HUES48 (cell line): ENCODE measurements at regions not wholly inside any gene's neighbourhood (a gene's known extent, or its start where the extent isn't known, plus 50 kb on each side); places are given as distances from the start of the nearest gene placed in this dataset.

Experiments
- H3K27ac ChIP-seq: one replicate; pipeline ENCODE4 v1.7.0; 2013; ENCODE audit warnings: low read depth, low read length, inconsistent platforms
- H3K27me3 ChIP-seq: 2 replicates; pipeline ENCODE4 v1.6.1; 2013; ENCODE audit warnings: mild to moderate bottlenecking, low read length; ENCODE audit not compliant: control insufficient read depth, insufficient read depth
- H3K36me3 ChIP-seq: 2 replicates; pipeline ENCODE4 v1.6.1; 2013; ENCODE audit warnings: low read length; ENCODE audit not compliant: control insufficient read depth, insufficient read depth
- H3K4me1 ChIP-seq: 2 replicates; pipeline ENCODE4 v1.6.1; 2013; ENCODE audit warnings: mild to moderate bottlenecking, low read length; ENCODE audit not compliant: control insufficient read depth, insufficient read depth
- H3K4me3 ChIP-seq: 2 replicates; pipeline ENCODE4 v1.5.1; 2013; ENCODE audit warnings: mild to moderate bottlenecking, low read depth, low read length
- H3K9ac ChIP-seq: 2 replicates; pipeline ENCODE4 v1.6.1; 2013; ENCODE audit warnings: mild to moderate bottlenecking, low read depth, low read length, moderate library complexity
- H3K9me3 ChIP-seq: 2 replicates; pipeline ENCODE4 v1.6.1; 2013; ENCODE audit warnings: low read length; ENCODE audit not compliant: control insufficient read depth, insufficient read depth

DNA sequence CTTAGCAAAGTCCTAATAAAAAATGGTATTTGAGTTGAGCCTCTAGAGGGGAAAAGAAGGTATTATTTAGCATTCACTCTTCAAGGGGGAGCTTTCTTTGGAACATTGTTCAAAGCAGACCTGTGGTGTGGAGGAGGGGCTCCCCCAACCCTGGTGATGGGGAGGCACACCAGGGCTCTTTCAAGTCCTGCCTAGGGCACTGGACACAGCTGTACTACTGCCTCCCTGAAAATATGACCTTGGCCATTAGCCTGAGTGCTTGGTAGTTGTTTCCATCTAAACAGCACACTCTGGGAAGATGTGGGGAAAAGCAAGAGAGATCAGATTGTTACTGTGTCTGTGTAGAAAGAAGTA lies 215.1 kb upstream of the CNR1 start:
- H3K9me3 ChIP-seq, result no peaks in the 10 kb centered on the region
- H3K36me3 ChIP-seq, result no peaks in the 10 kb centered on the region
- peak overlapping the region; percentile 22; the same call in 1 of the 2 replicates for H3K9ac ChIP-seq
- H3K27me3 ChIP-seq, result no peaks in the 10 kb centered on the region
- H3K4me1 ChIP-seq, result peaks cover 38% of the 10 kb centered on the region
- no peak overlapping the region for H3K4me3 ChIP-seq
- H3K27ac ChIP-seq, result peak overlapping the region; percentile 50

DNA sequence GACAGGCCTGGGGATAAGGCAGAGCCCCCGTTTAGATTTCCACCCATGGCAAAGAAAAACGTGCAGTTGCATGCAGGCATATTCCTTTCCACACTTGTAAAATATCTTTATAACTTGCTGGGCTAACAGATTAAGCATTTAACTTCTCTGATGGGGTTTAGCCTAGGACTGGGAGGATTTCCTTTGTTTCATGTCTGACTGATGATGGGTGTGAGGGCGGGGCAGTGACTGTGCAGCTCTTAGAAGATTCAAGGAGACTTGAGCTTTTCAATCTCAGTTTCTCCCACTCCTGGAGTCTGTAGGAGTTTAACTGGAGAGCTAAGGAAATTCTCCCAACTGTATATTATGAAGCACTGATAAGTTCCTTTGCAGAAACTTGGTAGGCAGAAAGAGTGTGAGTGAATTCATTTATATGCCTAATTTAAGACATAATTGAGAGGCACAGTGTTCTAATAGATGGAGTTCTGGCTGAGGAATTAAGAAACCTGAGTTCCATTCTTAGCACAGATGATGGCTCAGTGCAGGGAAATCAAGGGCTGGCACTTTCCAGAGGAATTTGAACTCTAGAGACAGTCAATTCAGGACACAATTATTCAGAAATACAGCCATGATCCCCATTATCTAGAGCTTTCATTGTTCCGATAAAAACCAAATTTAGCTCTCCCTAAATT lies 214.6 kb upstream of the CNR1 start:
- Histone ChIP-seq H3K27ac (no peak overlapping the region), H3K27me3 (no peaks in the 10 kb centered on the region), H3K36me3 (no peaks in the 10 kb centered on the region), H3K4me3 (no peak overlapping the region), H3K9me3 (no peaks in the 10 kb centered on the region), H3K9ac (no peak overlapping the region), H3K4me1 (peaks cover 38% of the 10 kb centered on the region)

DNA sequence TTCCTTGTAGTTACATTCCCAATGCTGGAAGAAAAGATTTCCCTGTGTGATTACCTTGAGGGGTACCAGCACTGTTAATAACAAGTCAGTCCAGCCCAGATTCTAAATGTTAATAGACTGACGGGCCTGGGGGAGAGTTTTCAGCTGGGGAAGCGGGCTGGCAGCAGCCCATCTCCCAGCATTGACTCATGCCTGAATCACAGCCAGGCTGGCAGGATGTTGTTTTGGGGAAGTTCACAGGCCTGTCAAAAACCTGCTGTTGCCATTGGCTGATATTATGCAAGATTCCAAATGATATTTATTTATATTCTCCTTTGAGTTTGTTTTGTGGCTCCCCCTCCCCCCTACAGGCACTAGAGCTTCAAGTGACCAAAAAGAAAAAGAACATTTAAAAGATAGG lies 213.9 kb upstream of the CNR1 start:
- Histone ChIP-seq H3K9ac (no peak overlapping the region), H3K27me3 (no peaks in the 10 kb centered on the region), H3K27ac (no peak overlapping the region), H3K9me3 (no peaks in the 10 kb centered on the region), H3K36me3 (no peaks in the 10 kb centered on the region), H3K4me3 (no peak overlapping the region), H3K4me1 (peaks cover 38% of the 10 kb centered on the region)

DNA sequence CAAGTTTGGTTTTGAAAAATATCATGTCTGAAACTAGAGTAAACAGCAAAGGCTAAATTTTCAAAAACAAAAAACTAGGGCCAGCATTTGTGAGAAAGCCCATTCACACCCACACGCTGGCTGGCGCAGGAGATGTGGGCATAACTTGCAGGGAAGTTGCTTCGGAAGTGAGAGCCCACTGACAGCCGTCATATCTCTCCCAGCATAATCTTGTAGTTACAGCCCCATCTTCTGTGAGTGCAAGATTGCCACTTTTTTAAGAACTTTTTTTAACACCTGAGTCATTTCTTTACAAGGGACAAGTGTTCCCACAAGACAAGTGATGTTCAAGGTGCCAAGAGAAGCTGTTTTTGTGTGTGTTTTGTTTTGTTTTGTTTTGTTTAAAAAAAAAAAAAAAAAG lies 212.5 kb upstream of the CNR1 start:
- Histone ChIP-seq H3K36me3 (no peaks in the 10 kb centered on the region), H3K27me3 (no peaks in the 10 kb centered on the region), H3K9me3 (no peaks in the 10 kb centered on the region), H3K4me3 (no peak overlapping the region), H3K4me1 (peaks cover 38% of the 10 kb centered on the region), H3K9ac (no peak overlapping the region), H3K27ac (no peak overlapping the region)

DNA sequence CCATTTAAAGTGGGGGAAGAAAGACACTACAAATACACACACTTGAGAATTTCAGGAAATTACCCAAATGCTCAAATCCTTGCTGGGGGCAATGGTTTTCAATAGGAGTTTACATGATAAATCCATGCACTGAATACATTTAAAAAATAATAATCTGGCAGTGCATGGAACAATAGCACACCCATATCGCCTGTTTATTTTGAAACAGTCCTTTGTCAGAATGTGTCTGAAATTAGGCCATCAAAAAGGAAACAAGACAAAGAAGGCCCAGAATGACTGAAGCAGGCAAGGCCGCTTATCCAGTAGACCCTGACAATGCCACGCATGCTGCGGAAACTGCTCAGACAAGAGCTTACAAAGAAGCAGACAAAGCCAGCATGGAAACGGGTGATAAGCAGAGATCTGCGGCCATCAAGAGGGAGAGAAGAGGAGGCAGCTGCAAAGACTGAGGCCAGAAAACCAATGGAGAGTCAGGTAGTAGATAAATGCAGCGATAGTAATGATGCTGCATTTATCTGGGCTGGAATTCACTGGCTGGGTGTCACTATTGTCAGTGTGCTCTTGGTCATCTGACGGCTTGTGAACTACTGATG lies 211.9 kb upstream of the CNR1 start:
- H3K4me3 ChIP-seq, result no peak overlapping the region
- no peaks in the 10 kb centered on the region for H3K27me3 ChIP-seq
- H3K36me3 ChIP-seq, result no peaks in the 10 kb centered on the region
- H3K4me1 ChIP-seq, result peaks cover 36% of the 10 kb centered on the region
- no peaks in the 10 kb centered on the region for H3K9me3 ChIP-seq
- no peak overlapping the region for H3K27ac ChIP-seq
- H3K9ac ChIP-seq, result no peak overlapping the region

DNA sequence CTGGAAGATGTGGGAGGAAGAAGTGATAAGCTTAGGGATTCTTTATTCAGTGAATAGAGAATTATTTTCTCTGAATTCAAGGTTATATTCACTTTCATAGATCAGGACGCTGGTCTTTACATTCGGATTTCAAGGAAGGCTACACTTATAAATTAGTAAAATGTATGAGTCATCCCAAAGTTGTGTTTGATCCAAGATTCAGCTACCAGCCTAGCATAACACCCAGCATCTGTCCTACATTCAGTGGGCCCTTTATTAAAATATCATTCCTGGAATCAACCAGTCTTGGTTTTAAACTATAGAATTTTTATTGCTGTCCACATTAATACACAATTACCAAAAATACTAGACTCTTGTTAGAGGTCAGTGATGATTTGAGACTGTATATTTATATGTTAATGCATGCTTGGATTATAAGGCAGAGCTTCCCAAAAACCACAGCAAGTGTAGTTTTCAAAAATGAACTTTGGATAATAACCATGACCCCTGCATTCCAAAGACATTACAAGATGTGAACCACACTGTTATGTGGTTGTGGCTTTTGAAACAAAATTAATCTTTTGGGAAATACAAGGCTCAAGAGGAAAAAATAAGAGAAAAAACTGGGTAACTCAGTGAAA lies 210.7 kb upstream of the CNR1 start:
- no peak overlapping the region for H3K9ac ChIP-seq
- H3K4me3 ChIP-seq, result no peak overlapping the region
- peaks cover 28% of the 10 kb centered on the region for H3K4me1 ChIP-seq
- no peak overlapping the region for H3K27ac ChIP-seq
- no peaks in the 10 kb centered on the region for H3K36me3 ChIP-seq
- H3K9me3 ChIP-seq, result no peaks in the 10 kb centered on the region
- H3K27me3 ChIP-seq, result no peaks in the 10 kb centered on the region

DNA sequence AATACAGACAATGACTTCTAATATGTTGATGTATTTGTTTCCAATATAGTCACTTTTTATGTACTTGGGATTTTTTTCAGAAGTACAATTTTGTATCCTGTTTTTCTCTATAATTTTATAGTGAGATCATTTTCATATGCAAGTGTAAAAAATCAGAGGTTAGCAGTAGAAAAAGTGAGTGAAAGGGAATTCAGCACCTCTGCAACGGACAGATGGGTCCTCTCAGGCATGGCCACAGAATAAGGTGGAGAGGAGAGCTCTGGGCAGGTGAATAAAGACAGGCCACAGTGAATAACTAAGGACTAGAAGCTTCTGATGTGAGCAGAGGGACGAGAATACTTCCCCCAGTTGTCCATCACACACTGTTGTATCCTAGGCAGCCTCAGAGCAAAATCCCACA lies 210.1 kb upstream of the CNR1 start:
- no peaks in the 10 kb centered on the region for H3K9me3 ChIP-seq
- no peaks in the 10 kb centered on the region for H3K27me3 ChIP-seq
- no peak overlapping the region for H3K27ac ChIP-seq
- H3K4me1 ChIP-seq, result peaks cover 26% of the 10 kb centered on the region
- H3K9ac ChIP-seq, result no peak overlapping the region
- no peaks in the 10 kb centered on the region for H3K36me3 ChIP-seq
- no peak overlapping the region for H3K4me3 ChIP-seq

DNA sequence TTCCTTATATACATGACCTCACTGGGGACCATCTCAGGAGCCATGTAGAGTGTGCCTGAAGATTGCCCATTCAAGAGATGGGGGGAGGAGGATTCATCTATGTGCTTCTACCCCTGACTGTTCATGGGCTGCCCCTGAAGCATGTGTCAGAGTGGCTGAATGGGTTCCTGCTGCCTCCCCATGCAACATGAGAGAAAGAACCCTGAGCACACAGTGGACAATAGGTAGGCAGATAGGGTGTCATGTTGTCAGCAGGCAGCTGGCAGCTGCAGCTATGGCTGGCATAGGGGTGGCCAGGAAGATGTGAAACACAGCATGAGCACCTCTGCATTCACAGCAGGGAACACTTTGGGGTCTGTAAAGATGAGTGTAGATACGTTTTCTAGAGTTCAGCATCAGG lies 208.4 kb upstream of the CNR1 start:
- Histone ChIP-seq H3K4me1 (peaks cover 10% of the 10 kb centered on the region), H3K9ac (no peak overlapping the region), H3K4me3 (no peak overlapping the region), H3K36me3 (no peaks in the 10 kb centered on the region), H3K9me3 (no peaks in the 10 kb centered on the region), H3K27ac (no peak overlapping the region), H3K27me3 (no peaks in the 10 kb centered on the region)

DNA sequence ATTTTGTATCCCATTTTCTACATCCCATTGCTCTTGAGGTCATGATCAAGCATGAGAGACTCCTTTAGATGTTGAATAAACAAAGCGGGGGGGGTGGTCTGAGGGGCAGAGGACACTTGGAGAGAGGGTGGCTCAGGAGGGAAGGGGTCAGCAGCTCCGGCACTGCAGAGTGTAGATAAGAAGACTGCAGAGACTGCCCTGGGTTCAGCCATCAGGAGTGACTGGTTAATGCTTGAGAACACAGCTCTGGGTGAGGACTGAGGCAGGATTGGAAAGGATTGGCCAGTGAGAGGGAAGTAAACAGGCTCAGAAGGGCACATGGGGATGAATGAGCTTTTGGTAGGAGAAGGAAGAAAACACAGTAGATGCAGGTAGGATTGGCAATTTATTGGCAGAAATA lies 205.3 kb upstream of the CNR1 start:
- no peaks in the 10 kb centered on the region for H3K36me3 ChIP-seq
- no peaks in the 10 kb centered on the region for H3K27me3 ChIP-seq
- H3K4me1 ChIP-seq, result no peaks in the 10 kb centered on the region
- H3K9me3 ChIP-seq, result no peaks in the 10 kb centered on the region
- H3K27ac ChIP-seq, result no peak overlapping the region
- no peak overlapping the region for H3K4me3 ChIP-seq
- no peak overlapping the region for H3K9ac ChIP-seq

DNA sequence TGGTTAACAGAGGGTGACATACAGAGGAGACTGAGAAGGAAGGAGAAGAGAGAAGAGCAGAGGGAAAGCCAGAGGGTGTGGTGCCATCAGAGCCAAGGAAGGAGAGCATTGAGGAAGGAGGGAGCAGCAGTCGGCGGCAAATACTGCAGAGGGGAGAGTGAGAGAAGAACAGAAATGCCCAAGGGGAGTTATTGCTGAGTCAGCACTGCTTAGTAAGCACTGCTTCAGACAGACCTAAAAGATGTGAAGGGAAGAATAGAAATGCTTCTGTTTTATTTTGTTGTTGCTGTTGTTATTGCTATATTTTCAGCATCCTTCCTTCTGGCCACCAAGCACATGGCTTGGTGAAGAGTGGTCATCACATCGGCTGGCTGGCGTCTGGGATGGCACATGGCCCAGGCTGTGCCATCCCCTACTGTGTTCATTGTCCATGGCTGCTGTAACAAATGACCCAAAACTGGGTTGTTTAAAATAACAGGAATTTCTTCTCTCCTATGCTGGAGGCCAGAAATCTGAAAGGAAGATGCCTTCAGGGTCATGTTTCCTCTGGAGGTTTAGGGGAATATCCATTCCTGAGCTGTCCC lies 204.1 kb upstream of the CNR1 start:
- Histone ChIP-seq H3K4me1 (no peaks in the 10 kb centered on the region), H3K9me3 (no peaks in the 10 kb centered on the region), H3K9ac (no peak overlapping the region), H3K27me3 (no peaks in the 10 kb centered on the region), H3K27ac (no peak overlapping the region), H3K36me3 (no peaks in the 10 kb centered on the region), H3K4me3 (no peak overlapping the region)

DNA sequence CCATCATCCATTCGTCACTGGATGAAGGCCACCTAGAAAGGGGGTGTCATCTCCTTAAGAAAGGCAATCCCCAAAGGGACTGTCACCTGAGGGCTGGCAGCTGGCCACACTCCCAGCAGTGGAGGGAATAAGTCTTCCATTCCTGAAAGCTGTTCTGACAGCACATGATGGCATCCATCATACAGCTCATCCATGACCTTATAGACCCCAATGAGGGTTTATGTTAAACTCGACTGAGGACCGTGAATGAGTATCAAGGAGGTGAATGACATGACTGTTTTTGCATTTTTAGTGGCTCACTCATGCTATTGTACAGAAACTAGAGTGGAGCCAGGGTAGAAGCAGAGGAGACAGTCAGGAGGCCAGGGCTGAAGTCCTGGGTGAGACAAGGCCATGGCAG lies 203.1 kb upstream of the CNR1 start:
- Histone ChIP-seq H3K27ac (no peak overlapping the region), H3K4me3 (no peak overlapping the region), H3K36me3 (no peaks in the 10 kb centered on the region), H3K27me3 (no peaks in the 10 kb centered on the region), H3K9ac (no peak overlapping the region), H3K9me3 (no peaks in the 10 kb centered on the region), H3K4me1 (no peaks in the 10 kb centered on the region)
